Mesendoderm (in vitro differentiated cells): ENCODE measurements at regions not wholly inside any gene's neighbourhood (a gene's known extent, or its start where the extent isn't known, plus 50 kb on each side); places are given as distances from the start of the nearest gene placed in this dataset.

Experiments used
- DNase-seq: peaks from one replicate; pipeline ENCODE4 v3.0.0; 2013
- H2AK5ac ChIP-seq: 2 replicates; pipeline ENCODE4 v1.6.1; 2013; ENCODE audit warnings: low read length, inconsistent platforms
- H2BK120ac ChIP-seq: 2 replicates; pipeline ENCODE4 v1.6.1; 2013; ENCODE audit warnings: low read depth, mild to moderate bottlenecking, low read length, moderate library complexity, mixed read lengths
- H2BK15ac ChIP-seq: replicated peaks from 2 replicates; pipeline ENCODE4 v1.6.1; 2013; ENCODE audit warnings: low read depth, mild to moderate bottlenecking, moderate library complexity
- H2BK5ac ChIP-seq: 2 replicates; pipeline ENCODE4 v1.6.1; 2013; ENCODE audit warnings: low read length, inconsistent platforms
- H3K18ac ChIP-seq: 2 replicates; pipeline ENCODE4 v1.6.1; 2013; ENCODE audit warnings: mild to moderate bottlenecking, low read length, mixed read lengths
- H3K23ac ChIP-seq: one replicate; pipeline ENCODE4 v1.6.1; 2013; ENCODE audit warnings: low read length
- H3K27ac ChIP-seq: 2 replicates; pipeline ENCODE4 v1.5.1; 2013; ENCODE audit warnings: low read depth, mild to moderate bottlenecking, inconsistent platforms, low read length, moderate library complexity
- H3K27me3 ChIP-seq: 2 replicates; pipeline ENCODE4 v1.6.1; 2013; ENCODE audit warnings: low read length, control low read depth, mild to moderate bottlenecking, inconsistent platforms; ENCODE audit not compliant: insufficient read depth, poor library complexity
- H3K36me3 ChIP-seq: 2 replicates; pipeline ENCODE4 v1.6.1; 2013; ENCODE audit warnings: low read length, inconsistent platforms; ENCODE audit not compliant: control insufficient read depth, insufficient read depth
- H3K4ac ChIP-seq: one replicate; pipeline ENCODE4 v1.6.1; 2013; ENCODE audit warnings: low read depth, mild to moderate bottlenecking, low read length, moderate library complexity
- H3K4me1 ChIP-seq: 2 replicates; pipeline ENCODE4 v1.6.1; 2013; ENCODE audit warnings: low read depth, low read length, inconsistent platforms; ENCODE audit not compliant: control insufficient read depth
- H3K4me2 ChIP-seq: 2 replicates; pipeline ENCODE4 v1.6.1; 2013; ENCODE audit warnings: low read length
- H3K4me3 ChIP-seq: 2 replicates; pipeline ENCODE4 v1.5.1; 2013; ENCODE audit warnings: mild to moderate bottlenecking, low read length
- H3K56ac ChIP-seq: one replicate; pipeline ENCODE4 v1.6.1; 2013; ENCODE audit warnings: low read length
- H3K79me1 ChIP-seq: 2 replicates; pipeline ENCODE4 v1.6.1; 2013; ENCODE audit warnings: low read length, inconsistent platforms
- H3K79me2 ChIP-seq: 2 replicates; pipeline ENCODE4 v1.6.1; 2013; ENCODE audit warnings: mild to moderate bottlenecking, low read length; ENCODE audit not compliant: control insufficient read depth, insufficient read depth
- H3K9ac ChIP-seq: 2 replicates; pipeline ENCODE4 v1.6.1; 2013; ENCODE audit warnings: low read length, inconsistent platforms
- H4K5ac ChIP-seq: one replicate; pipeline ENCODE4 v1.6.1; 2013; ENCODE audit warnings: low read length
- H4K8ac ChIP-seq: one replicate; pipeline ENCODE4 v1.6.1; 2013; ENCODE audit warnings: low read depth, mild to moderate bottlenecking, control low read depth, low read length, moderate library complexity
- WGBS: extraction: QIAGEN DNeasy Blood & Tissue Kit; methylation state at CpG from one replicate; pipeline ENCODE4 v1.1.7; 2013; ENCODE audit warnings: low lambda C conversion rate, missing lambda C conversion rate; ENCODE audit not compliant: insufficient coverage; ENCODE audit errors: extremely low coverage; 5-methylcytosine and 5-hydroxymethylcytosine counted together

GRCh38 chr11:70811915-70812314 is 413.6 kb downstream of the CTTN start:
- H2BK15ac ChIP-seq = no peak overlapping the region
- H2BK120ac ChIP-seq = no peak overlapping the region
- H4K5ac ChIP-seq = no peak overlapping the region
- H3K79me1 ChIP-seq = no peaks in the 10 kb centered on the region
- no peaks in the 10 kb centered on the region for H3K79me2 ChIP-seq
- H3K4me1 ChIP-seq = no peaks in the 10 kb centered on the region
- no peak overlapping the region for H3K27ac ChIP-seq
- no peak overlapping the region for H2BK5ac ChIP-seq
- no peak overlapping the region for H3K4ac ChIP-seq
- H3K23ac ChIP-seq = no peak overlapping the region
- no peak overlapping the region for H3K9ac ChIP-seq
- WGBS = no CpG with 5 or more reads among the region's 4 CpGs
- no peak overlapping the region for H3K4me3 ChIP-seq
- H3K18ac ChIP-seq = no peak overlapping the region
- H3K4me2 ChIP-seq = no peak overlapping the region
- no peak overlapping the region for H2AK5ac ChIP-seq
- no peaks in the 10 kb centered on the region for H3K27me3 ChIP-seq
- H3K36me3 ChIP-seq = no peaks in the 10 kb centered on the region
- no peak for DNase-seq
- no peak overlapping the region for H4K8ac ChIP-seq
- no peak overlapping the region for H3K56ac ChIP-seq

DNA sequence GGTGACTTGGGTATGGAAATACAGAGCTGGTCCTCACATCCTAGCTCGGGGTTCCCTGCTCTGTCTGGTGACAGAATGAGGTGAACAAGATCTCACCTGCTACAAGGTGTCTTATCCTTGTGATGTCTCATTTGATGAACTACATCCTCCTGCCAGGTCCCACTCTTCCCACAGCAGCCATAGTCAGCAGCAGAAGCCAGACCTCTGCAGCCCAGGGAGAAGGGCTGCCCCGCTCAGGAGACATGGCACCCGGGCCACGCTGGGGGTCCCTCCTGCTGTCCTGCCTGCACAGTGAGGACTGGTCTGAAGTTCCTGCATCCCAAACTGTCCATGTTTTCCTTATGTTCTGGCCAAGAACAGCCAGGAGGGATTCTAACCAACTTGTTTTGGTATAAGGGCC is 414.1 kb downstream of the CTTN start:
- no CpG with 5 or more reads among the region's 4 CpGs for WGBS
- no peak overlapping the region for H2AK5ac ChIP-seq
- no peak overlapping the region for H3K27ac ChIP-seq
- no peak overlapping the region for H2BK15ac ChIP-seq
- H3K9ac ChIP-seq = no peak overlapping the region
- no peaks in the 10 kb centered on the region for H3K27me3 ChIP-seq
- H3K18ac ChIP-seq = no peak overlapping the region
- H3K56ac ChIP-seq = no peak overlapping the region
- H2BK120ac ChIP-seq = no peak overlapping the region
- no peaks in the 10 kb centered on the region for H3K4me1 ChIP-seq
- H3K36me3 ChIP-seq = no peaks in the 10 kb centered on the region
- H2BK5ac ChIP-seq = no peak overlapping the region
- no peaks in the 10 kb centered on the region for H3K79me1 ChIP-seq
- H3K79me2 ChIP-seq = no peaks in the 10 kb centered on the region
- DNase-seq = no peak
- no peak overlapping the region for H3K4me3 ChIP-seq
- no peak overlapping the region for H3K4me2 ChIP-seq
- no peak overlapping the region for H3K4ac ChIP-seq
- no peak overlapping the region for H4K5ac ChIP-seq
- H3K23ac ChIP-seq = no peak overlapping the region
- no peak overlapping the region for H4K8ac ChIP-seq

DNA sequence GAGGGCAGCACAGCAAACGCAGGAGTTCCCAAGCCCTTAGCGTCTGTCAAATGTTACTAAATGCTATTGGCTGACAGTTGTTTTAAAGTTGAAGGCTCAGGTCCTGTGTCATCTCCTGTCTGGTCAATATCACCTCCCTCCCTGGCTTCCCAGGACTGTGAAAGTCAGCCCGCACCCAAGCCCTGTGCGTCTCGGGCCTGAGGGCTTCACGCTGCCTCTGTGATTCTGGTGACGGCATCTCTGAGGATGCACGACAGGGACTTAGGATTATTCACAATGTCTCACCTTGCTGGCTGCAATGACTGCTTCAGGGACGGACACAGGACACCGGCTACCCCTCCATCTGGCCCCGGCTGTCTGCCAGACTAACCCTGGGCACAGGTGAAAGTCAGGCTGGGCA is 415.3 kb downstream of the CTTN start:
- H4K5ac ChIP-seq = no peak overlapping the region
- H4K8ac ChIP-seq = no peak overlapping the region
- no peak overlapping the region for H3K18ac ChIP-seq
- no peaks in the 10 kb centered on the region for H3K27me3 ChIP-seq
- no peak overlapping the region for H2AK5ac ChIP-seq
- H3K56ac ChIP-seq = no peak overlapping the region
- no CpG with 5 or more reads among the region's 11 CpGs for WGBS
- H2BK5ac ChIP-seq = no peak overlapping the region
- no peaks in the 10 kb centered on the region for H3K36me3 ChIP-seq
- H3K4me1 ChIP-seq = no peaks in the 10 kb centered on the region
- no peak for DNase-seq
- H3K27ac ChIP-seq = no peak overlapping the region
- H2BK120ac ChIP-seq = no peak overlapping the region
- no peak overlapping the region for H3K4me2 ChIP-seq
- no peaks in the 10 kb centered on the region for H3K79me2 ChIP-seq
- no peak overlapping the region for H3K9ac ChIP-seq
- H3K79me1 ChIP-seq = no peaks in the 10 kb centered on the region
- H3K4me3 ChIP-seq = no peak overlapping the region
- no peak overlapping the region for H3K23ac ChIP-seq
- no peak overlapping the region for H3K4ac ChIP-seq
- no peak overlapping the region for H2BK15ac ChIP-seq

DNA sequence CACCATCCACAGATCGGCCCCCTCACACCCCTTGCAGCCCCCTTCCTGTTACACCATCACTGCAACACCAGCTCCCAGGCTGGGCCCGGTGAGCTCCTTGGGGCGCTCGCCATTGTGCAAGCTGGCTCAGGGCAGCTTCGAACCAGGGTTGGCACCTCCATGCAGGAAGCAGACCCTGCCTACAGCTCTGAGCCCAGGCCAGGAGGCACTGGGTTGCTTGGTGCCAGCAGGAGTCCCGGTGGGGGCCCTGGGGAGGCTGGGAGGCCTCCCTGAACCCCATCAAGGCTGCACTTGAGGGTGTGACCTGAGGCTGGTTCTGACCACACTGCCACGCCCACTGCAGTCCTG is 417.1 kb downstream of the CTTN start:
- Histone ChIP-seq H3K4me3 (no peak overlapping the region), H4K5ac (no peak overlapping the region), H3K27me3 (no peaks in the 10 kb centered on the region), H3K79me1 (no peaks in the 10 kb centered on the region), H2BK120ac (no peak overlapping the region), H3K4ac (no peak overlapping the region), H3K36me3 (no peaks in the 10 kb centered on the region), H2BK5ac (no peak overlapping the region), H2BK15ac (no peak overlapping the region), H3K23ac (no peak overlapping the region), H3K9ac (no peak overlapping the region), H3K79me2 (no peaks in the 10 kb centered on the region), H3K4me2 (no peak overlapping the region), H3K56ac (no peak overlapping the region), H2AK5ac (no peak overlapping the region), H3K4me1 (no peaks in the 10 kb centered on the region), H3K18ac (no peak overlapping the region), H3K27ac (no peak overlapping the region), H4K8ac (no peak overlapping the region)
- WGBS = no CpG with 5 or more reads among the region's 7 CpGs
- DNase-seq = no peak

GRCh38 chr11:70816156-70816678 is 417.9 kb downstream of the CTTN start:
- H3K9ac ChIP-seq = no peak overlapping the region
- H2BK5ac ChIP-seq = no peak overlapping the region
- H3K4me1 ChIP-seq = no peaks in the 10 kb centered on the region
- H2AK5ac ChIP-seq = no peak overlapping the region
- no peak overlapping the region for H3K56ac ChIP-seq
- H3K79me1 ChIP-seq = no peaks in the 10 kb centered on the region
- H3K36me3 ChIP-seq = no peaks in the 10 kb centered on the region
- no peak overlapping the region for H3K18ac ChIP-seq
- WGBS = no CpG with 5 or more reads among the region's 10 CpGs
- H4K8ac ChIP-seq = no peak overlapping the region
- no peak overlapping the region for H3K4me3 ChIP-seq
- H3K23ac ChIP-seq = no peak overlapping the region
- no peak overlapping the region for H2BK15ac ChIP-seq
- H3K79me2 ChIP-seq = no peaks in the 10 kb centered on the region
- no peak overlapping the region for H3K27ac ChIP-seq
- DNase-seq = no peak
- H2BK120ac ChIP-seq = no peak overlapping the region
- no peak overlapping the region for H3K4me2 ChIP-seq
- no peak overlapping the region for H3K4ac ChIP-seq
- no peaks in the 10 kb centered on the region for H3K27me3 ChIP-seq
- H4K5ac ChIP-seq = no peak overlapping the region

DNA sequence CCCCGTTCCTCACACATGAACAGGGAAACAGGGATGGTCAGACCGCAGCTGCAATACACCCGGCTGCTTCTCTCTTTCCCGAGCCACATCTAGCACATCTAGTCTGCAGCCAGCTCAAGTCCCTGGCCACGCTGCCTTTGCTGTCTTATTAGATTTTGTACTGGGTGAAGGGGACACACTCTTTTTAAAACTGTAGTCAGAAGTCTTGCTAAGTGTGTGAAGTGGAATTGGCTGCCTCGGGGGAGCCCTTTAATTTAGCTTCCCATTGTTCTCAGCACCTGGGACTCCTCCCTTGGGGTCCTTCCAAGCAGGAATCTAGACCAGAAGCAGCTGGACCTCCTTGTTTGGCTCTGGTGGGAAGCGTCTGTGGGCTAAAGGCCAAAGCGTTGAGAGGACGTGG is 420.0 kb downstream of the CTTN start:
- Histone ChIP-seq H2BK120ac (no peak overlapping the region), H3K36me3 (no peaks in the 10 kb centered on the region), H4K5ac (no peak overlapping the region), H3K79me1 (no peaks in the 10 kb centered on the region), H3K4ac (no peak overlapping the region), H3K18ac (no peak overlapping the region), H3K4me3 (no peak overlapping the region), H3K4me1 (no peaks in the 10 kb centered on the region), H3K27me3 (no peaks in the 10 kb centered on the region), H2BK15ac (no peak overlapping the region), H3K9ac (no peak overlapping the region), H3K23ac (no peak overlapping the region), H3K4me2 (no peak overlapping the region), H3K27ac (no peak overlapping the region), H3K79me2 (no peaks in the 10 kb centered on the region), H2BK5ac (no peak overlapping the region), H3K56ac (no peak overlapping the region), H4K8ac (no peak overlapping the region), H2AK5ac (no peak overlapping the region)
- no CpG with 5 or more reads among the region's 9 CpGs for WGBS
- DNase-seq = no peak
